ENCODE measurements at regions not wholly inside any gene's neighbourhood (a gene's known extent, or its start where the extent isn't known, plus 50 kb on each side); places are given as distances from the start of the nearest gene placed in this dataset.
"Not testable (repeated sequence)": the region's sequence is repeated elsewhere in the genome, so short reads cannot be mapped to it uniquely, and the experiment has no call there.

DNA sequence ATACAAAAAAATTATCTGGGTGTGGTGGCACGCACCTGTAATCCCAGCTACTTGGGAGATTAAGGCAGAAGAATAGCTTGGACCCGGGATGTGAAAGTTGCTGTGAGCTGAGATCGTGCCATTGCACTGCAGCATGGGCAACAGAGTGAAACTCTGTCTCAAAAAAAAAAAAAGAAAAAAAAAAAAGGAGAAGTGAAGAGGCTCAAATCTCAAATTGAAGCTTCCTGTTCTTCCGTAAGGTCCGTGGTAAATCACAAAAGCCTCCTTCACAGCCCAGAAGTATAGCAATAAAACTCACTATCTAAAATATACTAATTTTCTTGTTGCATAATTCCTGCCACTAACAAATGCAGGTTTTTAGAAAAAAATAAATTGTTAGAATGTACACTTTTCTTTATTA is 498.2 kb upstream of the BRINP3 start:
- no peak for DNase-seq (ENCODE audit: low read depth)

DNA sequence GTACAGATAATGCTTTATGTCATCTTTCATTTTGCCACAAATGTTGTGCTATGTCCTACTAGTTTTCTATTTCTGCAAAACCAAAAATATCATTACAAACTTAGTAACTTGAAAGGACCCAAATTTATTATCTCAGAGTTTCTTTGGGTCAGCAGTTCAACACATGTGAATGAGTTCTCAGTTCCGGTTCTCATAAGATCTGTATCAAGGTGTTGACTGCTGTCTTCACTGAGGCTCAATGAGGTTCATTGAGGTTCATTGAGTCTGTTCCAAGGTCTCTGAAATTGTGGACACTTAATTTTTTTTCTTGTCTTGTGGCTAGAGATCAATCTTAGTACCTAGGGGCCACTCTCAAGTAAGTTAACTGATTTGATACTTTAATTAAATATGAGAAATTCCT is 525.1 kb upstream of the BRINP3 start:
- DNase-seq (ENCODE audit: low read depth), result no peak

DNA sequence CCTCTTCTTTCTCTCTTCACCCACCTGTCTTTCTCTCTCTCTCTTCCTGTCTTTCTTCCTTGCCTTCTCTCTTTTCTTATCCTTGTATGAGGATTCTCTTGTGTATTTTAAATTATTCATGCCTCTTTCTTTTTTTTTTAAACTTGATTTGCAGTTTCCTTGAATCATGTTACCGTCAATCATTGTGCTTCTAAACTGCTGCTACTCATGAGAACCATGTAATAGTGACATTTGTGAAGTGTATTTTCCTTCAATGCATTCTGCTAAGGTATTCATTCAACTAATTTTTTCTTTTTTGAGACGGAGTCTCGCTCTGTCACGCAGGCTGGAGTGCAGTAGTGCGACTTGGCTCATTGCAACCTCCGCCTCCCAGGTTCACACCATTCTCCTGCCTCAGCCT is 539.1 kb upstream of the BRINP3 start:
- DNase-seq (ENCODE audit: low read depth), result no peak

DNA sequence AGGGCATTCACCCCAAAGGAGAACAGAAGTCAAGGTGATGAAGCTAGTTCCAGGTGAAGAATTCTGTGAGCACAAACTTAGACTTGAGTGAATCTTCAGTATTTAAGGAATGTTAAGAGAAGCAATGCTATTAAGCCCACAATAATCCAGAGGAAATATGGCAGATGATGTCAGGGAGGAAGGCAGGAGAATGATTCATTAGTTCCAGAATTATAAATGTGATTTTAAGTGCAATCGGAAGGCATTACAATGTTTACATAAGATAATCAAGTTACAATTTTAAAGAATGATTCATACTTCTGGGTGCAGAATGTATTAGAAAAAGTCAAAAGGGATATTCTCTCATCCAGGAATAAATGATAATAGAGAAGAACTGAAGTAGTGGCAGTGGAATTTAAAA is 545.2 kb upstream of the BRINP3 start:
- peak; percentile 11 for DNase-seq (ENCODE audit: low read depth)

DNA sequence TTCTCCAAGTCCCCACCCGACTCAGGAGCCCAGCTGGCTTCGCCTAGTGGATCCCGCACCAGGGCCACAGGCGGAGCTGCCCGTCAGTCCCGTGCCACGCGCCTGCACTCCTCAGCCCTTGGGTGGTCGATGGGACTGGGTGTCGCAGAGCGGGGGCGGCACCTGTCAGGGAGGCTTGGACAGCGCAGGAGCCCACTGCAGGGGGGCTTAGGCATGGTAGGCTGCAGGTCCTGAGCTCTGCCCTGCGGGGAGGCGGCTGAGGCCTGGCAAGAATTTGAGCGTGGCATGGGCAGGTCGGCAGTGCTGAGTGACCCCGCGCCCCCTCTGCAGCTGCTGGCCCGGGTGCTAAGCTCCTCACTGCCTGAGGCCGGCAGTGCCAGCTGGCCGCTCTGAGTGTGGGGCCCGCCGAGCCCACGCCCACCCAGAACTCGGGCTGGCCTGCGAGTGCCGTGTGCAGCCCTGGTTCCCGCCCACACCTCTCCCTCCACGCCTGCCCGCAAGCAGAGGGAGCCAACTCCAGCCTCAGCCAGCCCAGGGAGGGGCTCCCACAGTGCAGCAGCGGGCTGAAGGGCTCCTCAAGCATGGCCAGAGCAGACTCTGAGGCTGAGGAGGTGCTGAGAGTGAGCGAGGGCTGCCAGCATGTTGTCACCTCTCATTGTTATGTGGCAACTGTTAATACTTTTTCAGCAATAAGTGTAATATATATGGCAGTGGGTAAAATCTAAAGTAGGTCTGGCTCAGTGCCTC is 548.4 kb upstream of the BRINP3 start:
- DNase-seq (ENCODE audit: low read depth), result no peak

DNA sequence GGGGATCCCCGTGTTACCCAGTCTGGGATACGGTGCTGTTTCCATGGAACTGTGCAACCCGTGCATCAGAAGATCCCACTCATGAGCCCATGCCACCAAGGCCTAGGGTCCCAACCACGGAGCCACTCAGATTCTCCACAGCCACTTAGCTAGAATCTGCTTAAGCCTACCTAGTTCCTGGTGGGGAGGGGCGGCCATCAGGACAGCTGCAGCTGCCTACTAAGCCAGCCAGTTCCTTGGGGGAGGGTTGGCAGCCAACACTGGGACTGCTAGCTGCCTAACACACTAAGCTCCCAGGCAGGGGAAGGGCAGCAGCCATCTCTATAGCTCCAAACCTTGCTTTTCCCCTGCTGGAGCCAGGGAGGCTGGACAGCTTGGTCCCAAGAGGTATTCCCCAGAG is 549.2 kb upstream of the BRINP3 start:
- no peak for DNase-seq (ENCODE audit: low read depth)

DNA sequence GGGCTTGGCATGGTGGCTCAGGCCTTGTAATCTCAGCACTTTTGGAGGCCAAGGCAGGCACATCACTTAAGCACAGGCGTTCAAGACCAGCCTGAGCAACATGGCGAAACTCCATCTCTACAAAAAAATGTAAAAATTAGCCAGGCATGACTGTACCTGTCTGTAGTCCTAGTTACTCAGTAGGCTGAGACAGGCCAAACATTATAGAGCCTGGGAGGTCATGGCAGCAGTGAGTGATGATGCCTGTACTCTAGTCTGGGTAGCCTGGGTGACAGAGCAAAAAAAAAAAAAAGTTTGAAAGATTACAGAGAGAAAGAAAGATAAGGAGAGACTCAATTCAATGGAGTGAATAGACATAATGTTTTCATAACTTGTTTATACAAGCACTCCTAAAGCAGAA is 556.5 kb upstream of the BRINP3 start:
- DNase-seq (ENCODE audit: low read depth), result no peak

DNA sequence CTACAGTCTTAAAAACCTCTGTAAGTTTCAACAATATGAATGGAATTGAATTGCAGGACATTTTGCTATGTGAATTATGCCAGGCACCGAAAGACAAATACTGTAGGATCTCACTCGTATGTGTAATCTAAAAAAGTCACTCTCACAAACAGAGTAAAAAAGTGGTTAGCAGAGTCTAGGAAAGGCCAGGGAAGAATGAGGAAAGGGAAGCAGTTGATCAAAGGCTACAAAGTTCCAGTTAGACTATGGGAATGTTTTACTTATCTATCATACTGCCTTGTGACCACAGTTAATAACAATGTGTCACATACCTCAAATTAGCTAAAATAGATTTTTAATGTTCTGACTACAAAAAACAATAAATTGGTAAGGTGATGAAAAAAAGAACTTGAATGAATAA is 565.4 kb upstream of the BRINP3 start:
- no peak for DNase-seq (ENCODE audit: low read depth)

DNA sequence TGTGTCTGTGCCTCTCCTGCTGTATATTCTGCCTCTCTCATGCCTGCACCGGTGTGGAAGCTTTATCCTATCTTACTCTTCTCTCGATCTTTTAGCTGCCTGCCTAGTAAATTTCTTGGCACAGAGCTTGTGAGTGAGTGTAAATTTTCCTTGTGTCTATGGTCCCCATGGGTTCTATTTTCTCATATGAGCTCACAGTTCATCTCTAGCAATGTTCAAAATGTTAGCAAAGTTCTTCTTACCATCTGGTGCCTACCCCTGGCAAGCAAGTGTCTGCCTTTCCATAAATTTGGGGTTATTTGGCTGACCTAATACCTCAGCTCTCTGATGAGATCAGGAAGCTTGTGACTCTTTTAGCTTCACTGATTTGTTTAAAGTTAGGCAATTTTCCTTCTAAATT is 572.1 kb upstream of the BRINP3 start:
- no peak for DNase-seq (ENCODE audit: low read depth)

DNA sequence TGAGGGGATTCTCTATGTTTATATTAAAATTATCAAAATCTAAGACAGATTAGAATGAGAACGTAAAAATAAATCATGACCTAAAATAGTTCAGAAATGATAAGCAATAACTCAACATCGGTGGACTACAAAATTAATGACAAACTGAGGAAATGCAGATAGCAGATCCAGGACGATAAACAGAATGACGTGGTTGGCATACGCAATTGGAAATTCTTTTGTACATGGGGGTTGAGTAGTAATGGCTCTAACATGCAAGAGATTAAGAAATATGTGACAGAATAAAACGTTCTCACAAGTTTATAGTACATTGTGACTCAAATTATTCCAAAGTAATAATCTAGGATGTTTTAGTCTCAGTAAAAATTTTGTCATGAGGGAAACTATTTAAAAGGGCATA is 575.2 kb upstream of the BRINP3 start:
- DNase-seq (ENCODE audit: low read depth), result no peak

DNA sequence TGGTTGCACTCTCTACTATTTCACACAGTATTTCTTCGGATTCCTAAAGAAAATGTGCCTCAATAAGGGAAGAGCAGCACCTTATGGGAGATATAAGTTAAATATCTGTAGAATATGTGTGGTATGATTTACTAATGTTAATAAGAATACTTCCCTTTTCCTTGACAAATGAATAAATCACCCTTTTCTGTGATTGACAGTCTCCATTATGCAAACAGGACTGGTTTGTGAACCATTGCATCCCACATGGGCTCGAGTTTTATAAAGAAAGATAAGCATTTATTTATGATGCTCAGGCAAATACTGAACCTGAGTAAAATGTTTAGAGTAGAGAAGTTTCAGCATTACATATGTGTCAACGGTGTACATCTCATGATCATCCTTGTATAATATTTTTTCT is 587.7 kb upstream of the BRINP3 start:
- DNase-seq (ENCODE audit: low read depth), result no peak

DNA sequence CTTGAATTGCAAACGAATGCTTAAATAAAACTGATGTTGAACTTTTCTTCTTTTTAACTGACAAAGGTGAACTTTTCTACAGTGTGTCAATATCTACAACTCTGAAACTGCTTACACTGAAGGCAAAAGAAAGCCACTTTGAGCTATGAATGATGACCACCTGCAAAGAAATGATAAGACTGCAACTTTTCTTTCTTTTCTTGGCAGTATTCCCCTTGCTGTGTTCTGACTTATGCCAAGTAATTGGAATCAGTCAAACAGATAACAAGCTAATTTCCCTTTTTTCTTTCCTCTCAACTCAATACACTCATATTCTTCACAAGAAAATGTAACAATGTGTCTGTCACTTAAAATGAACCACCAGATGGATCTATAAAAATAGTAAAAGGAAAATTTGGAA is 588.1 kb upstream of the BRINP3 start:
- no peak for DNase-seq (ENCODE audit: low read depth)

DNA sequence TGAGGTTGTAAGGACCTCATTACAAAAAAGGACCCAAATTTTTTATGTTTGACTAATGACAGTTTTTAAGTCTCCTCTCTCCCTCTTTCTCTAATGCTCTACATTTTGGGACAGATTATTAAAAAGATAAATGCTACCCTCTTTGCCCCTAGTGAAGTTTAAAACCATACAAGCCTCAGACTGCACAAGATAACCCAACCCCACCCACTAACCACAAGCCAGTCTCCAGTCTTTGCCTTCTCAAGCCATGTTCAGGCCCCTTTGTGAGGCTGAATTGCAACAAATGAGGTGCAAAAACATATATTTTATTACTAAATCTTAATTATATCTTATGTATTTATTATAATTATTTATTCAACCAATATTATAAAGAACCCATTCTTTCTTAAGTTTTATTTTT is 597.2 kb upstream of the BRINP3 start:
- DNase-seq (ENCODE audit: low read depth), result no peak

DNA sequence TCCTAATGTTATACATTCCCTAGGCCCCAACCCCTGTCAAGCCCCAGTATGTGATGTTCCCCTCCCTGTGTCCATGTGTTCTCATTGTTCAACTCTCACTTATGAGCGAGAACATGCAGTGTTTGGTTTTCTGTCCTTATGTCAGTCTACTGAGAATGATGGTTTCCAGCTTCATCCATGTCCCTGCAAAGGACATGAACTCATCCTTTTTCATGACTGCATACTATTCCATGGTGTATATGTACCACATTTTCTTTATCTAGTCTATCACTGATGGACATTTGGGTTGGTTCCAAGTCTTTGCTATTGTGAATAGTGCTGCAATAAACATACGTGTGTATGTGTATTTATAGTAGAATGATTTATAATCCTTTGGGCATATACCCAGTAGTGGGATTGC is 605.4 kb upstream of the BRINP3 start:
- DNase-seq (ENCODE audit: low read depth), result not testable (repeated sequence)

DNA sequence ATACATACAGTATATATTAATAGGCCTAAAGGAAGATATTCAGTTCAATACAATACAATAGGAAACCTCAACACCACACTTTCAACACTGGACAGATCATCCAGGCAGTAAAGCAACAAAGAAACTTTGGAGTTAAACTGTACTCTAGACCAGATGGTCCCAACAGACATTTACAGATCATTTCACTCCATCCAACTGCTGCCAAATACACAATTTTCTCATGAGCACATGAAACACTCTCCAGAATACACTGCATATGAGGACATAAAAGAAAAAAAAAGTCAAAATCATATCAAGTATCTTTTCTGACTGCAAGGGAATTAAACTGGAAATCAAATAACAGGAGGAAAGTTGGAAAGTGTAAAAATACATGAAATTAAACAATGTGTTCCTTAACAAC is 607.5 kb upstream of the BRINP3 start:
- no peak for DNase-seq (ENCODE audit: low read depth)

DNA sequence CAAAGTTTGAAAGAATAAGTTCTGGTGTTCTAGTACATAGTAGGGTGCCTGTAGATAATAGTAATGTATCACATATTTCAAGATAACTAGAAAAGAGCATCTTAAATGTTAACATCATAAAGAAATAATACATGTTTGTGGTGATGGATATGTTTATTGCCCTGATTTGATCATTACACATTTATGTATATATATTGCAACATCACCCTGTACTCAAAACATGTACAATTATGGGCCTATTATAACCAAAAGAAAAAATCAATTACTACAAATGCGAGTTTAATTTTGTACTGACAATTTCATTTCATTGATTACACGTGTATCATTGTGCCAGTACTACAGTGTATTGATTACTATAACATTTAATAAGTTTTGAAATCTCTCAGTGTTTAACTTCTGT is 609.2 kb upstream of the BRINP3 start:
- DNase-seq (ENCODE audit: low read depth), result no peak

DNA sequence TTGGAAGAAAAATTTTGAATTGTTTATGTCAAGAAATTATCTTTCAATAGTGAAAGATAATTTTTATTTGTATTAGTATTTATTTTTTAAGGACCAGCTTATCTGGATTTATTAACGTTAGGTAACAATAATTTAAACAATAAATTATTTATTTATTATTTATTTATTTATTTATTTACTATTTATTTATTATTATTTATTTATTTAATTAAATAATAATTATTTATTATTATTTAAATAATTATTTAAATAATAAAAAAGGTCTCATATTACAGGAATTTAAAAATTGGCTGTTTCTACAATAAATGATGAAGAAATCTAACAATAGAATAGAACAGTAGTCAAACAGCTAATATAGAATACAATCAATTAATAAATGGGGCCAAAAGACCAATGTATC is 618.7 kb upstream of the BRINP3 start:
- no peak for DNase-seq (ENCODE audit: low read depth)

DNA sequence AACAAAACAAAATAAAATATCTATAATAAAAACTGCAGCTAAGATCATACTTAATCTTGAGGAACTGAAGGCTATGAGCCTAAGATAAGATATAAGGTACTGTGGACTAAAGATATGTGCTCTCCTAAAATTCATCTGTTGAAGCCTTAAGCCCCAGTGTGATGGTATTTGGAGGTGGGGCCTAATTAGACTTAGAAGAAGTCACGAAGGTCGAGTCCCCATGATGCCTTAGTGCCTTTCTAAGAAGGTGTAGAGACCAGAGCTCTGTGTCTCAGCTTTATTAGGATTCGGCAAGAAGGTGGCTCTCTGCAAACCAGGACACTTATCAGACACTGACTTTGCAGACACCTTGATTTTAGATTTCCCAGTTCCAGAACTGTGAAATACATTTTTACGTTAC is 622.0 kb upstream of the BRINP3 start:
- no peak for DNase-seq (ENCODE audit: low read depth)

DNA sequence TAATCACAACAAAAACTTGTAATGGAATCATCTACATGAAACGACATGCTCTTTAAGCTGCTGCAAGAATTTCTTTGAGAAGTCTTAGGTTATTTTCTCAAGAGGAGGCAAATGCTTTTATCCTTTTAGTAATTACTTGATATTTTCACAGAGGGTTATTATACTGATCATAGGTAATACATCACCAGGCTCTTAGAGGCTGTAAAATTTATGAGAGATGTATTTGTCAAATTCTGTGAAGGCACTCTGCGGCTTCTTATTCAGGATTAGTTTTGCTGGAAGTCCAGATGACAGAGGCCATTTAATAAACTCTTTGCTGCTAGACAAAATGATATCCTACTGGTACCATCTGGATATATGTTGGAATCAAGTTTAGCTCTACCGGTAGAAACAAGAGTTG is 624.3 kb upstream of the BRINP3 start:
- no peak for DNase-seq (ENCODE audit: low read depth)

DNA sequence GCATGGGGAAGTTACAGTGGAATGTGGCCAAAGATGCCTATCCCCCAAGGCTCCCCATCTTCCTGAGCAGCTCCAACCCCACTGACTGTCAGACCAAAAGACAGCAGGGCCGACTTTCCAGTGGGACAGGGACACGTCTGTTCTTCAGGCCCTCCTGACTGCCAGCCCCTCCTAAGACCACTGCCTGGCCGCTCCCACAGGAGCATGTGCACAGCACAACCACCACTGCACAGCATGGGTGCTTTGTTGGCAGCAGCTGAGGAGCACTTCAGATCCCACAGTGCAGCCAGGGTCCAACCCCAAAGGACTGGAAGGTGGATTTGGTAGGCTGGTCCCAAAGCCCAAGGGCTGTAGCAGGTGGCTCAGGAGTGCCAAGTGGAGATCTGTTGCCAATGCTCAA is 648.3 kb upstream of the BRINP3 start:
- no peak for DNase-seq (ENCODE audit: low read depth)

DNA sequence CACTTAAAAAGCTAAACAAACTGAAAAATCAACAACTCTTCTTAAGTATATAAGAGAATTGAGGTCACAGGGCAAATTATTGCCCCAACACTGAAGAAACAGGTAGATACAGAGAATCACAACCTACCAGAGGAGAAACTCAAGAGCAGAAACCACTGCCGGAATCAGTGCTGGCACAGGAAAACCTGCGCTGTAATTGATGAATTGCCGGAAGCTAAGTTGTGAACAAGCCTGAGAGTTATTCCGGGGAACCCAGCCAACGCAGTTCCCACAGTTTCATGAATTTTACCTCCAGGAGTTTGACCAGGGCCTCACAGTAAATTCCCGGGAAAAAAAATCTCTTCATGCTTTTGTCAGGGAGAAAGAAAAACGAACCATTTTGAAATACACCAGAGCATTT is 657.1 kb upstream of the BRINP3 start:
- no peak for DNase-seq (ENCODE audit: low read depth)

DNA sequence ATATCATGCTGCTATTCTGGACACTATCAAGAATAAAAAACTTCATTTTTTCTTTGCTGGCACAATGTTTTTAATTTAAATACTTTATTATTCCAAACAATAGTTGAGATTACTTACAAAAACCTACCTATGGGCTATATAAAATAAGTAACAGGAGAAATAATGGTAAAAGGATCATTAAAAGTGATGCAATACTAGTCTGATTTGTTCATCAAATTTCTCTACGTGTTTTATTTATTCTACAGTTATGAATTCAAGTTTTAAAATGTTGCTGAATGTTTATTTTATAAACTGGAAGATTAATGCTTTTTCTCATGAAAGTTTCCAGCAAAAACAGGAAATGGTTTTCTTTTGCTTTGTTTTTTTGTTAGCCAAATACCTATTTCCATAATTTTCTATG is 662.4 kb upstream of the BRINP3 start:
- DNase-seq (ENCODE audit: low read depth), result no peak

DNA sequence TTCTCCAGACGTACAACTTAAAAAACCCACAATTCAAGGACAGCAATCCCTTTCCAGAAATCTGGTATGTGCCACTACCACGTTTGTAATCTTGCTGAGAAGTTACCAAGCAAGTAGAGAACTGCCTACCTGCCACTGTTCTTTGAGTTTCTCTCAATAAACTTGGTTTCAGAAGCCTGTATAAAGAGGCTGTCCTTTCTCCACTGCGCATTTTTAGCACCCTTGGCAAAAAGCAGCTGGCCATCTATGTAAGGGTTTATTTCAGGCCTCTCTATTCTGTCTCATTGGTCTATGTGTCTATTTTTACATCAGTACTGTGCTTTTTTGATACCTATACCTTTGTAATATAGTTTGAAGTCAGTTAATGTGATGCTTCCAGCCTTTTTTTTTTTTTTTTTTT is 665.1 kb upstream of the BRINP3 start:
- DNase-seq (ENCODE audit: low read depth), result no peak

DNA sequence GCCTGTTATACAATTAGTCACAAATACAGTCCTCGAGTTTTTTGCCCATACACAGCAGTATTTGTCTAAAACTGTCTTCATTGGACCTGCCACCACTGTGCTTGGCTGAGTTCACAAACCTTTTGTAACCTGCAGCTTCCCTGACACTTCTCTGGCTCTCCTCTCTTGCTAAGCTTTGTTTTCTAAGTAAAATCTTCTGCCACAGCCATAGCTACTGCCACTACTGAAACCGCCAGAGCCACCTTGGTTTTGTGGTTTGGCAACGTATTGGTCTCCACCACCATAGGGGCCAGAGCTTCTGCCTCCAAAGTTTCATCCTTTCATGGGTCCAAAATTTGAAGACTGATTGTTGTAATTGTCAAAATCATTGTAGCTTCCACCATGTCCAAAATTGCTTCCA is 668.2 kb upstream of the BRINP3 start:
- no peak for DNase-seq (ENCODE audit: low read depth)

Measured in Daoy (cell line).